ENCODE measurements at regions not wholly inside any gene's neighbourhood (a gene's known extent, or its start where the extent isn't known, plus 50 kb on each side); places are given as distances from the start of the nearest gene placed in this dataset.

GRCh38 chr1:213596729-213597128 lies 391.0 kb upstream of the PROX1 start:
- TF ChIP-seq, protein P1, sequence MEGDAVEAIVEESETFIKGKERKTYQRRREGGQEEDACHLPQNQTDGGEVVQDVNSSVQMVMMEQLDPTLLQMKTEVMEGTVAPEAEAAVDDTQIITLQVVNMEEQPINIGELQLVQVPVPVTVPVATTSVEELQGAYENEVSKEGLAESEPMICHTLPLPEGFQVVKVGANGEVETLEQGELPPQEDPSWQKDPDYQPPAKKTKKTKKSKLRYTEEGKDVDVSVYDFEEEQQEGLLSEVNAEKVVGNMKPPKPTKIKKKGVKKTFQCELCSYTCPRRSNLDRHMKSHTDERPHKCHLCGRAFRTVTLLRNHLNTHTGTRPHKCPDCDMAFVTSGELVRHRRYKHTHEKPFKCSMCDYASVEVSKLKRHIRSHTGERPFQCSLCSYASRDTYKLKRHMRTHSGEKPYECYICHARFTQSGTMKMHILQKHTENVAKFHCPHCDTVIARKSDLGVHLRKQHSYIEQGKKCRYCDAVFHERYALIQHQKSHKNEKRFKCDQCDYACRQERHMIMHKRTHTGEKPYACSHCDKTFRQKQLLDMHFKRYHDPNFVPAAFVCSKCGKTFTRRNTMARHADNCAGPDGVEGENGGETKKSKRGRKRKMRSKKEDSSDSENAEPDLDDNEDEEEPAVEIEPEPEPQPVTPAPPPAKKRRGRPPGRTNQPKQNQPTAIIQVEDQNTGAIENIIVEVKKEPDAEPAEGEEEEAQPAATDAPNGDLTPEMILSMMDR (conservative IDR thresholded peaks at IDR 0.05; ENCODE audit: low read length), result no peak
- no peak for TF ChIP-seq EZH2phosphoT487 (IDR thresholded peaks at IDR 0.05; ENCODE audit: borderline replicate concordance, low read depth, low read length)
